Breast epithelium (tissue), 3 donors: ENCODE measurements at regions not wholly inside any gene's neighbourhood (a gene's known extent, or its start where the extent isn't known, plus 50 kb on each side); places are given as distances from the start of the nearest gene placed in this dataset.
"Not testable (repeated sequence)": the region's sequence is repeated elsewhere in the genome, so short reads cannot be mapped to it uniquely, and the experiment has no call there.

Source experiments
- CTCF ChIP-seq, 3 donors: fragments of 450-650 bp; IDR thresholded peaks; one replicate each; pipeline ENCODE4 v1.5.1; 2016 to 2017; ENCODE audit warnings: antibody characterized with exemption in 3 of 3, mild to moderate bottlenecking in 3 of 3, moderate library complexity in 3 of 3
- POLR2AphosphoS5 ChIP-seq, 3 donors: sonication (generic); formaldehyde crosslinking; IDR thresholded peaks; one replicate each; pipeline ENCODE4 v1.6.1; 2017; ENCODE audit warnings: antibody characterized with exemption in 3 of 3

- not testable (repeated sequence) for TF ChIP-seq CTCF, POLR2AphosphoS5 (IDR thresholded peaks at IDR 0.05)
Observed at GRCh38 chr1:120955961-120956360, 66.4 kb downstream of the PPIAL4A start.
